GOT3 (cell line): ENCODE measurements at regions not wholly inside any gene's neighbourhood (a gene's known extent, or its start where the extent isn't known, plus 50 kb on each side); places are given as distances from the start of the nearest gene placed in this dataset.
"Not testable (repeated sequence)": the region's sequence is repeated elsewhere in the genome, so short reads cannot be mapped to it uniquely, and the experiment has no call there.

Source experiments
- DNase-seq: peaks from one replicate; lab custom pipeline; 2025; ENCODE audit warnings: mixed read lengths; lab: John Stamatoyannopoulos, UW

DNA sequence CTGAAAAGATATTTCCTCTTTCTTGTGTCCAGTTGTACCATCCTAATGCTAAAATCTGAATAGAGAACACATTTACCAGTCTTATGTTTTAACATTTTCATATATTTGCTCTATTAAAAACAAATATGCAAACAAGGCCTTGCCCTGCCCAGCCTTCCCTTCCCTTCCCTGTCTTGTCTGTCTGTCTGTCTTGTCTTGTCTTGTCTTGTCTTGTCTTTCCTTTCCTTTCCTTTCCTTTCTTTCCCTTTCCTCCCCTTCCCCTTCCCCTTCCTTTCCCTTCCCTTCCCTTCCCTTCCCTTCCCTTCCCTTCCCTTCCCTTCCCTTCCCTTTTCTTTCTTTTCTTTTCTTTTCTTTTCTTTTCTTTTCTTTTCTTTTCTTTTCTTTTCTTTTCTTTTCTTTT lies 1103.5 kb downstream of the STIM2 start:
- DNase-seq: no peak

- DNase-seq: no peak
These were observed 1106.0 kb downstream of the STIM2 start for GRCh38 chr4:27966664-27967063.

- no peak for DNase-seq
These were observed 1112.4 kb downstream of the STIM2 start for GRCh38 chr4:27973056-27973455.

DNA sequence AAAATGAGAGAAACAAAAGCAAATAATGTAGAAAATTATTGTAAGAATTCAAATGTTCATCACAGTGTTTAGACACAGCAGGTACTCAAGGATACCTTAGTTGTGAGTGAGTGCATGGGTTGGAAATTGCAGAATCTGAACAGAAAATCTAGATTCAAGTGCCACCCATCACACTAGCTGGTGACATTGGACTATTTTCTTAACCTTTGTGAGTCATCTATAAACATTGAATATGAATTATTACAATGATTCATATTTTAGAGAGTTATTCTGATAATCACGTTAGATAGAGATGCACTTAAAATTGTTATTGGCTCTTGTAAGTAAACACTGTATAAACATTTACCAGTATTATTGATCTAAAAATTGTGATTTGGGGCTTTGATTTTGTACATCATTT lies 1113.1 kb downstream of the STIM2 start:
- no peak for DNase-seq

DNA sequence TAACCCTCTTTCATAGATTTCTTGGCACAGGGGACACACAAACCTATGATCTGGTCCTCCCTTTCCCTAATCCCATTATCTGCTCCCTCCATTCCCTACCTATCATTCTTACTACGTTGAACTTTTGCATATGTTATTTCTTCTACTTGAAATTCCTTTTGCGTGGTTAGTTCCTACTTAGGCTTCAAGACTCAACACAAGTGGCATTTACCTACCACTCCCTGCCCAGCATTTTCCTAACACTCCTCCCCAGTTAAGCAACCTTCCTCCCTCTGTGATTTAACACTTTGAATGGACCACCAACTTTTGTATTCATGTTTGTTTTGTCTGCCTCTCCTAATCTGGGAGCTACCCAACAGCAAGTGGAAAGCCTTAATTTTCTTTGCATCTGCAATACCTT lies 1113.7 kb downstream of the STIM2 start:
- no peak for DNase-seq

- not testable (repeated sequence) for DNase-seq
These were observed 1114.2 kb downstream of the STIM2 start for GRCh38 chr4:27974881-27975280.

DNA sequence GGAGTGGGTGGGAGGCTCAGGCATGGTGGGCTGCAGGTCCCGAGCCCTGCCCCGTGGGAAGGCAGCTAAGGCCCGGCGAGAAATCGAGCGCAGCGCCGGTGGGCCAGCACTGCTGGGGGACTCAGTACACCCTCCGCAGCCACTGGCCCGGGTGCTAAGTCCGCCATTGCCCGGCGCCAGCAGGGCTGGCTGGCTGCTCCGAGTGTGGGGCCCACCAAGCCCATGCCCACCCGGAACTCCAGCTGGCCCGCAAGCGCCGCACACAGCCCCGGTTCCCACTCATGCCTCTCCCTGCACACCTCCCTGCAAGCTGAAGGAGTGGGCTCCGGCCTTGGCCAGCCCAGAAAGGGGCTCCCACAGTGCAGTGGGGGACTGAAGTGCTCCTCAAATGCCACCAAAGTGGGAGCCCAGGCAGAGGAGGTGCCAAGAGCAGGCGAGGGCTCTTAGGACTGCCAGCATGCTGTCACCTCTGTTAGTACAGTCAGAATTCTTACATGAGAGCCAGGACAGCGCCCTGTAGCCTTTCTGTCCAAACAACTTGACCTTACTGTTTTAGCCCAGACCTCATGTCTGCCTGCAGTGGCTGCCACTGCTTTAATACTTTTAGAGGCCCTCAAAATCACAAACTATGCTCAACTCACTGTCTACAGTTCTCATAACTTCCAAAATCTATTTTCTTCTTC lies 1117.9 kb downstream of the STIM2 start:
- not testable (repeated sequence) for DNase-seq

DNA sequence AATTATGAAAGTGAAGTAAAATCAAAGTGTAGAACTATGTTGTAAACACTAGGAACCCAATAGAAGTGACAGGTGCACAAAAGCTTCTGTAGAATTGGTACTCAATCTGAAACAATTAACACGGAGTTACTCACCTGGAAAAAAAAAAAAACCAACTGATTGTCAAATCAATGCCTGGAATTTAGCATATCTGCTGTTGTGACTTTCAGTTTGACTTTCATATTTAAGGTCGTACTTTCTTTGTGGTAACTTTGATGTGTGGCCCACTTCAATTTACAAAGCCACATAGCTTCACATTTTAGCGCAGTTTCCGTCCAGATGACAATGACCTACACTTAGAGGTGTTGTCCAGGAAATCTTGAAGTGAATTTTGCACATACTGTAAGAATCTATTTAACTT lies 1124.9 kb downstream of the STIM2 start:
- no peak for DNase-seq

DNA sequence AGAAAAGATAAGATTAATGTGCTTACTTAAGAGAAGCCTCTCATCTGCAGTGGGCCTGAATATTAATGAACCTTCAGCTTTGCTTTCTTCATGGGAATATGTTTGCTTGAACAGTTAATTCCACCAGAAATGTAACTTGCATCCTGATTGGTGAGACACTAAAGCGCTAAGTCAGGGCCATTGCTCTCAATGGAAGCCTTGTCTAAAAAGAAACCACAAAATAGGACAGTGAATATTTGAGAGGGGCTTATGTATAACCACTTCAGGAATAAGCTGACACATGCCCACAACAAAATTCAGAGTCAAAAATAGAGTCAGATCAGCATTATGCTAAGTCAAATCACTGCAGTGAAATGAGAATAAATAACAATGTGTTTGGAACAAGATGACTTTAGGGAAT lies 1125.8 kb downstream of the STIM2 start:
- no peak for DNase-seq

DNA sequence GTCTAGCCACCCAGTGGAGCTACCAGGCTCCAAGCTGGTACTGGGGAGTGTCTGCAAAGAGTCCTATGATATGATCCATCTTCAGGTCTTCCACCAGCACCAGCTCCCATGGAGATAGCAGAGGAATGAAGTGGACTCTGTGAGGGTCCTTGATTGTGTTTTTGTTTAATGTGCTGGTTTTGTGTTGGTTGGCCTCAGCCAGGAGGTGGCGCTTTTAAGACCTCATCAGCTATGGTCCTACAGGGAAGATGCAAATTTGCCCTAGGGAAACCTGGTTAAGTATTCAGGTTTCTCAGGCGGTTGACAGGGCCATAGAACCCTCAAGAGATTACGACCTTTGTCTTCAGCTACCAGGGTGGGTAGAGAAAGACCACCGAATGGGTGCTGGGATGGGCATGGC lies 1141.1 kb downstream of the STIM2 start:
- DNase-seq: no peak

GRCh38 chr4:28004520-28004919 lies 1143.9 kb downstream of the STIM2 start:
- DNase-seq: no peak

DNA sequence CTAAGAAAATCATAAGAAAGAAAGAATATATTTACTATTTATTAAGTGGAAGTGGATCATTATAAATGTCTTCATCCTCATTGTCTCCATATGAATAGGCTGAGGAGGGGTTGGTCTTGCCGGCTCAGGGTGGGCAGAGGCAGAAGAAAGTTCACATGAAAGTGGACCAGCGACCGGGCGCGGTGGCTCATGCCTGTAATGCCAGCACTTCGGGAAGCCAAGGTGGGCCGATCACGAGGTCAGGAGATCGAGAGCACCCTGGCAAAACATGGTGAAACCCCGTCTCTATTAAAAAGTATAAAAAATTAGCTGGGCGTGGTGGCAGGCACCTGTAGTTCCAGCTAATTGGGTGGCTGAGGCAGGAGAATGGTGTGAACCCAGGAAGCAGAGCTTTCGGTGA lies 1145.4 kb downstream of the STIM2 start:
- no peak for DNase-seq

DNA sequence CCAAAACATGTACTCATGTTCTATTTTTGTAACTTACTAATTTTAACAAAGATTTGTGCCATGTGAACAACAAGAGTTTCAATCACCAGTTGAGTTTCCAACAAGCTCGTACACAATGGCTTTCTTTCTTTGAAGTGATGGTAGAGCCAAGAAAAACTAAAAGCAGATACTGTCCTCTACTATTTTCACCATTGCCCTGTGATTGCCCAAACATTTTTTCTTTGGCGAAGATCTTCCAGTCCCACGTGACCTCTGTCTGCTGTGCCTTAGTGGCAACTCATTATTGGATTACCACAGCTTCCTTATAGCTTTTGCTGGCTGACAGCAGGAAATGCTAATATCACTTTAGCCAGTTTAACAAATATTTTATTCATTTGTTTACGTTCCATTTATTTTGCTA lies 1147.1 kb downstream of the STIM2 start:
- DNase-seq: no peak

- DNase-seq: no peak
These were observed 1148.9 kb downstream of the STIM2 start for GRCh38 chr4:28009541-28009940.

DNA sequence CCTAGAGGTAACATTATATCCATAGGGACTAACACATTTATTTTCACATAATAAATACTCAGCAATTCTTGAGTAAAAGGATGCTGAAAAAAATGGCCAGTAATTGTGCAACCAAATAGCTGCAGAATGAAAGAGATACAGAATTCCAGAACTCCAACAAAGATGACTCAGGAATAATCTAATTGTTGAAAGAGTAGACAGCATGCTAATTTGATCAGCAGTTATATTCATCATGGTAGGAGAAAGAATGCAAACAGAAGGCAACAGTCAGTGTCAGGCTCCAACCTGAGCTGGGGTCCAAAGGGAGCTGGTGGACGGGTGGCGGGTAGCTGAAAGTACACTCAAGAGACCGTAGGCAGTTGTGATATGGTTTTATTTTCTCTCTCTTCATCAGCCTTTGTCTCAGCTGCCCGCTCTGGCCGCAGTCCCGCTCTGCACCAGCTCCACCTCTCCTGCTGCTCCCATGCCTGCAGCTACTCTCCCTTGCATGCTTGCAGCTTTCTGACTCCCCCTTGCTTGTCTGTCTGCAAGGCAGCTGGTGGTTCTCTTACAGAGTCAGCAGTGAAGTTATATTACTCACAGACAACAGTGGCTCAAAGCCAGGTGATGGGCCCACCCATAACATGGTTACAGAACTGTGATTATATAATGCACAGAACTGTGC lies 1150.1 kb downstream of the STIM2 start:
- no peak for DNase-seq

DNA sequence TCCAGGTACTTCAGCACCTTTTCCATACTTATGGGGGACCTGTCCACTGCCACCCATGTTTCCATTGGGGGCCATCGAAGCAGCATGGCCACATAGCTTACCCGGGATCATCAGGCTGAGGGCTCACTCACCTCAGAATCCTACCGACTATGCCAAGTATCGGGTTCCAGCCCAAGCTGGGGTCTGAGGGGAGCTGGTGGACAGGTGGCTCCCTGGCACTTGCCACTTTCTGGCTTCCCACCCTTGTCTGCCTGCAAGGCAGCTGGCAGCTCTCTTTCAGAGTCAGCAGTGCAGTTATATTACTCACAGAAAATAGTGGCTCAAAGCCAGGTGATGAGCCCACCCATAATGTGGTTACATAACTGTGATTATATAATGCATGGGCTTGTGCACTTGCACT lies 1153.8 kb downstream of the STIM2 start:
- DNase-seq: no peak

- no peak for DNase-seq
These were observed 1155.4 kb downstream of the STIM2 start for GRCh38 chr4:28015996-28016395.

GRCh38 chr4:28038253-28038652 lies 1177.6 kb downstream of the STIM2 start:
- not testable (repeated sequence) for DNase-seq

- DNase-seq: no peak
These were observed 1201.9 kb downstream of the STIM2 start for GRCh38 chr4:28062562-28062961.

- no peak for DNase-seq
These were observed 1213.4 kb downstream of the STIM2 start for GRCh38 chr4:28073860-28074555.

DNA sequence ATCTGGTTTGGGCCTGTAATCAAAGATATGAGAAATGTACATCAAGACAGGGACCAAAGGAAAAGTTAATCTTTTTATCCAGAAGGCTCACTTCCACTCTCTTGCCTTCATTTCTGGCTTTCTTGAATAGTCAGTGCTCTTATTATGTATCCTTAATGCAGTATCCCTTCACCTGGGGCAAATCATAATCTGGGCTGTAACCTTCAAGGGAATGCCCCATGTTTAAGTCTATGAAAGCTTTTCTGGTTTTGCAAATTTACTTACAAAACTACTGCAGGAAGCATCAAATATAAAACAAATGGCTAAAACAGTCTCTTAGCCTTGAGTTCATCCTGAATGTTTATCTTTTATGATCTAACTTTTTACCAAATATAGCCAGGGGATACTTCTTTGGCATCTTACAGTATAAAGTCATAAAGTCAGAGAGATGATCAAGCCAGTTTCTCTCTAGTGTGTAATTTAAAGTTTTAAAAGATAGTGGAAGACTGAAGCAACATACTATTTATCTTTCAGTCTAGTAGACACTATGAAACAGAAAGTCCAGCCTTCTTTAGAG lies 1214.8 kb downstream of the STIM2 start:
- no peak for DNase-seq

DNA sequence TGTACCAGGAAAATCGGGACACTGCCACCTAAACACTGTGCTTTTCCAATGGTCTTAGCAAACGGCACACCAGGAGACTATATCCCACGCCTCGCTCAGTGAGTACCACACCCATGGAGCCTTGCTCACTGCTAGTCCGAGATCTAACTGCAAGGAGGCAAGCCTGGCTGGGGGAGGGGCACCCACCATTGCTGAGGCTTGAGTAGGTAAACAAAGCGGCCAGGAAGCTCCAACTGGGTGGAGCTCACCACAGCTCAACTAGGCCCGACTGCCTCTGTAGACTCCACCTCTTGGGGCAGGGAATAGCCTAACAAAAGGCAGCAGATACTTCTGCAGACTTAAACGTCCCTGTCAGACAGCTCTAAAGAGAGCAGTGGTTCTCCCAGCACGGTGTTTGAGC lies 1216.6 kb downstream of the STIM2 start:
- DNase-seq: not testable (repeated sequence)
